CD4-positive, alpha-beta T cell treated with Interferon alpha-2 for 1 hour (primary cell): ENCODE measurements at regions not wholly inside any gene's neighbourhood (a gene's known extent, or its start where the extent isn't known, plus 50 kb on each side); places are given as distances from the start of the nearest gene placed in this dataset.

Experiments
- DNase-seq, 2 donors: peaks; one replicate each; pipeline ENCODE4 v3.0.0-alpha.2; 2020 to 2022

DNA sequence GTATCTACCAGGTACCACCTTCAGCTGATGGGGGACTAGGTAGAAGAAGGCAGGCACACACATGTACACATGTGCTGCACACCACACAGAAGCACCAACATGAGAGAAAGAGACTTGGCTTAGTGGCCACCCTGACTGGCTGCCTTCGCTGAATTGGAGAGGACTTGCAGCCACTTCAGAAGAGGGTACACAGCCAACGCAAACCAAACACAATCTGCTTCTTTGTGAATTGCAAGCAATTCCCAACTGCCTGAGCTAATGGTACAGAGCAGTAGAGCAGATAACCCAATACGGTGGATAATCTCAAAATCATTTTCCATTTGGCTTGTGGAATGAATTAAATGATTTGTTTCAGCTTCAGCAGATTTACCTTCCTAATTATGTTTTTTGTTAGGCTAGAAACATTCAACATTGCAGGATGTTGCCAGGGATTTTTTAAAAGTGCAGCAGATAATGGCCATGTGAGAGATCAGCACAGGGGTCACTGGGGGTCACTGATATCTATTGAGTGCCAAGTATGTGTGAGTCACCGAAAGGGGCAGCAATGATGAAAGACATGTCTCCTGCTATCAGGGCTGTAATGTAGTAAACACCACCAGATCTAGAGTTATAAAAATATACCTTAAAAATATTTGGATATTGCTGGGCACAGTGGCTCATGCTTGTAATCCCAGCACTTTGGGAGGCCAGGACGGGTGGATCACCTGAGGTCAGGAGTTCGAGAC lies 652.6 kb downstream of the BCL11A start:
- DNase-seq = no peak

DNA sequence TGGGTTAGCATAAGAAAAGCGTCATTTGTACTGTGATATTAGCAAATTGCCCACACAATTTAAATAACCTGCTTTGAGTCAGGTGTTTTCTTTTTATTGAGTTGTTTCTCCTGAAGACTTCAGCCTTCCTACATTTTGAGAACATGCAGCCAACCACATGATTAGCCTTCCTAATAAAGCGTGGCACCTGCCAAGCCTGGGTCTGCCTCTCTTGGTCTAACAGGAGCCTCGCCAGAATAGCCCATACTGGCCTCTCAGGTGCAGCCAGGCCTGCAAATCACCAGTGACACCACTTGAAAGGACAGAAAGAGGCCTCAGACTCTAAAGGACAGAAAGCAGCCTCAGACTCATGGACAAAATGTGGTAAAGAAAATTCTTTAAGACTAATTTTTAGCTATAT lies 653.8 kb downstream of the BCL11A start:
- DNase-seq = no peak

GRCh38 chr2:59896499-59897245 lies 656.8 kb downstream of the BCL11A start:
- DNase-seq = no peak

GRCh38 chr2:59893612-59894011 lies 659.8 kb downstream of the BCL11A start:
- DNase-seq = no peak

GRCh38 chr2:59892398-59892797 lies 661.1 kb downstream of the BCL11A start:
- DNase-seq = no peak

DNA sequence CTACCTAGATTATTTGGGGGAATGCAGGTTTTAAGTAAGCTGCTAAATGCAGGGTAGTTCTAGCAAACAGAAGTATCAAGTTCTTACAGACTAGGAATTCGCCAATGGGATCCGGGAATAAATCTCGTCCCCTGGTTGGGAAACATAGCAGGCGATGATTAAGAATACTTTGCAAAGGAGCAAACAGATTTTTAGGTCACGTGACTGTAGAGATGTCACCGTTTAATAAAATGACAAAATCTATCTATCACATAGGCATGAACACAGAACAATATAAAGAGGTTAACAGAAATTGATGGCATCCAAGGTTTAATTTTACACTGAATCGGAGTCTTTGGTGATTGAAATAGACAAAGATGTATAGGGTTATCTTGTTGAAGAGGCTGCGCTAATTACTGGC lies 664.1 kb downstream of the BCL11A start:
- DNase-seq = no peak

GRCh38 chr2:59888706-59889105 lies 664.7 kb downstream of the BCL11A start:
- DNase-seq = no peak

GRCh38 chr2:59888015-59888414 lies 665.4 kb downstream of the BCL11A start:
- peak; percentile 56 to 58 for DNase-seq

DNA sequence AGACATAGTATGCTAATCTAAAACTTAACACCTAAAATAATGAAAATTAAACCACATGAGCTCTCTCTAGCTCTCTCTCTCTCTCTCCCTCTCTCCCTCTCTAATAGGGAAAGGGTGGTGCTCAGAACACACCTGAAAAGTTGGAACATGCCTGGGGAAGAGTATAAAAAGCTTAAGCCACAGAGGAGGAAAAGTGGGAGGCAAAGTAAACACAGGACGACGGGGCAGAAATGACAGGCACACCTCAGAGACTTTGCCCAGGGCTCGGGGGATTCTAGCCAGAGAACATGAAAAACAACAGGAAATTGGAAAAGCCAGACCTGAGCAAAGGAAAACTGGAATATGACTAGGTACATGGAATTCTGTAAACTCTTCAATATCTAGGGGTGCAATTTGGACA lies 666.1 kb downstream of the BCL11A start:
- no peak for DNase-seq

GRCh38 chr2:59886759-59887158 lies 666.7 kb downstream of the BCL11A start:
- DNase-seq = no peak

DNA sequence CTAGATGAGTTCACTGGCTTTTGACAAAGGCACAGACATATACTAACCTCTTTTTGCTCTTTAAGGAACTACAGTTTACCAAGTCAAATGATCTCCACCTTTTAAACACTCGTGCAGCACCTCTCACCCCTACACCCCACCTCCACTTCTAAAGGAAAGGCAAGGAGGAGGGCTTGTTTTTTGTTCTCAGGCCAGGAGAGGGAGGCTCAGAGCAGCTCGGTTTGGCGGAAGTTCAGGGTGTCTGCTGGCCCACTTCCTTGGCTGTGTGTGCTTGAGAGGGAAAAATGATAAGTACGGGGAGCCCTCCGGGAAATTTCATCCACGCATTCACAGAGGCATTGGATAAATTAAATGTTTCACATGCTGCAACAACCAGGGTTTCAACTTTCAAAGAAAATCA lies 667.9 kb downstream of the BCL11A start:
- DNase-seq = no peak

- DNase-seq = no peak
Measured at GRCh38 chr2:59884166-59884565, 669.3 kb downstream of the BCL11A start.

GRCh38 chr2:59882822-59883221 lies 670.6 kb downstream of the BCL11A start:
- DNase-seq = no peak

DNA sequence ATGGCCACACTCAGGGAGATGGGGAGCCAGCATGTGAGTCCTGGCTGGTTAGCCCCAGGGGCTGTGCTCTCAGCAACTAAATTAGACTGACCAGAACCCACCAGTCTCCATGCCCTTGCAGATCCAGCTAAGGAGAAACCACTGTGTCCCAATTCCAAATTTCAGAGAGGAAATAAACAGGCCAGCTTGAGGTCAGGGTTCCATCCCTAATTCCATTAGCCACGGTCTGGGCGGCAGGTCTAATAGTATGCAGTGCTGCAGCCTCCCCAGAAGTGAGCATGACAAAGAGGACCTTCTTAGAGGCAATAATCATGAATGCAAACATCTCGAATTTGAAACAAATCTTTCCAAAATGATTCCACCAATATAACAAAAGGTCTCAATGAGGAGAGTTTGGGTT lies 671.2 kb downstream of the BCL11A start:
- DNase-seq = no peak

- DNase-seq = no peak
Measured at GRCh38 chr2:59881218-59881617, 672.2 kb downstream of the BCL11A start.

- no peak for DNase-seq
Measured at GRCh38 chr2:59879700-59880131, 673.7 kb downstream of the BCL11A start.

DNA sequence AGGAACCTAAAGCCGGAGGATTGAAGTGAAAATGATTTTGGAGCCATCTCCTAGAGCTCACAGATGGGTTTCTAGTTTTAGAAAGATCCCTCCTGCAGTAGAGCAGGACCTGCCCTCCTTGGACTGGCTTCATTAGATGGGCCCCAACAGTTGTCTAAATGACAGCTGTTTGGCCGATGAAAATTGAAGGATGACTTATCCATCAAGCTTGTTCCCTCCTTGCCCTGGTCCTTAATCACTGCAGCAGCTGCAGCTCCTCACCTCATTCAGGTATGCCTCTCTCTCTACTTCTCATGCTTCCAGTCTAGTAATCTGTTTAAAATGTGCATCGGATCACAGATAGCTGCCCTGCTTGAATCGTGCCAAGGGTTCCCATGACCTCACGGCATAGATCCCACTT lies 677.6 kb downstream of the BCL11A start:
- DNase-seq = no peak

DNA sequence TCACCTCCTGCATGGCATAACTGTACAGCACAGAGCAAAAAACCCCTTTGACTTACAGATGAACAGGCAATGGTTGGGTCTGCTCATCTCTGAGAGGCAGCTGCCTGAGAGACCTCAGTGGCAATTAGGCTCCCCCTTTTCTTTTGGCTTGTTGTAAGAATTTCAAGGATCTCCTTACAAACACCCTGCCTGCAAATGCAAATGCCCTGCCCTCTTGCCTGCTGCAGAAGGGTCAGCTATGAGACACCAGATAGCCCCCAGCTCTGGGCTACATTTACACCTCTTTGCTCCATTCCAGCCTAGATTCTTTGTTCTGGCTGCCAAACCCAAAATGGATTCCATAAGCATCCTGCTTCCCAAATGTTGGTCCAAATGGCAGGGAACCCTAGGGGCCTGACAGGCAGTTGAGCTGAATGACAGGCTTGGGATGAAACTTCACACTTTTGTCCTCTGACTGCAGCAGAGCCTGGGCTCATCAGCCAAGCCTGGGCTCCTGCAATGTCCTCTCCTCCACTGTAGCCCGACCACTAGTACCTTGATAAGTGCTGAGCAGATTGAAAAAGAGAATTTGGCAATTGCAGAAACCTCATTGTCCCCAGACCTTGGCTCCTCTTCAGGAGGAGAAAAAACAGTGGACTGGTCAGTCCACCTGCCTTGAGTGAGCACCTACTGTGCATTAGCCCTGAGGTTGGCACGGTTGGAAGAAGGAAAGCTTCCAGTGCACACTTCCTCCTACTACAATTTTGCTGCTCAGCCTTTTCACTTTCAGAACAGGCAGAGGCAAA lies 678.3 kb downstream of the BCL11A start:
- DNase-seq = no peak

GRCh38 chr2:59874361-59874760 lies 679.1 kb downstream of the BCL11A start:
- DNase-seq = no peak

- no peak for DNase-seq
Measured at GRCh38 chr2:59871830-59872229, 681.6 kb downstream of the BCL11A start.

DNA sequence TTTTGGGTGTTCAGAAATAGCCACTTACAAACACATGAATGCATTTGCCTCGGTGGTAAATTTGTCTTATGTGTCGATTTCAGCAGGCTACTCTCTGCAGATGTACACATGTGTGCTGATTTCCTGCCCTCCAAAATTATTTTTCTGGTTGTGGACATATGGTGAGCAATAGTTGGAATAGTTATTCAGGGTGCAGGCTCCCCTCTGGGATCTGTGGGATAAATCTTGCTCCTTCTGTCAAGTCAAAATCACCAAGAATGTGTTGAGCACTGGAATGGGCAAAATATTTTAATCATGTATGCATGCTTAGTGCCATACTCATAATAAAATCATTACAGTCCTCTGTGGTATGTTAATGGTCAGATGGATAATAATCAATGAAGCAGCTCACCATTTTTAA lies 684.5 kb downstream of the BCL11A start:
- no peak for DNase-seq

- no peak for DNase-seq
Measured at GRCh38 chr2:59866436-59866835, 687.0 kb downstream of the BCL11A start.

DNA sequence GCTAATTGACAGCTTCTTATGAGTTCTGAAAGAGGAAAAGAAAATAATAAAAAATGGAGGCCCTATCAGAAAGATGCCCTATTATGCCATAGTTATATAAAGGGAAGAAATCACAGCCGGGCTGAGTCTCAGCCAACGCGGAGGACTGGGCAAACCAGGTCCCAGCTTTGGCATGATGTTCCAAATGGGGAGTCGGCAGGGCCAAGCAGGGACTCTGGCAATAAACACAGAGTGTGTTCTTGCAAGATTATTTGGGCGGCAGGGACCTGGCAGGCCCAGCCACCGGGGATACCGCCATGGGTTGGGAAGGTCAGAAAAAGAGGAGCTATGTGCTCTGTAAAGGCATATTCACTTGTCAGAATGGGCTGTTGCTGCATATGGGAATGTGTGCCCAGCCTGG lies 694.9 kb downstream of the BCL11A start:
- no peak for DNase-seq

DNA sequence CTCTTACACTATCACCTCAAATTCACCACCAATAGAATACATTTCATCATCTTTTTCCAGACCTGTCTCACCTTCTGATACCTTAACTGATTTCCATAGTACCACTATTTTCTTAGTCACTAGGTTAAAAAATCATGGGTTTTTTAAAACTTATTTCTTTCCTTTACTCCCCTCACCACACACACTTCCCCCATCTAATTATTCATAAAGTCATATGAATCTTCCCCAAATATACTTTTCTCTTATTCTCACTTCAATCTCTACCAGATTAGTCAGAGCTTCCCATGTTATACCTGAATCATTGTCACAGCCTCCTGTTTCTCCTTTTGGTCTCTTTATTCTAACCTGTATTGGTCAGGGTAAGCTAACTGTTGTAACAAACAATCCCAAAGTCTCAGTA lies 696.3 kb downstream of the BCL11A start:
- no peak for DNase-seq
